HCT116 (cell line): ENCODE measurements at regions not wholly inside any gene's neighbourhood (a gene's known extent, or its start where the extent isn't known, plus 50 kb on each side); places are given as distances from the start of the nearest gene placed in this dataset.

Experiments
- CTCF ChIP-seq, 3 experiments: fragments of 200-600 bp in 1 of 3; sonication (generic) in 1 of 3; IDR thresholded peaks in 2 of 3; conservative IDR thresholded peaks in 1 of 3; 2 replicates each; pipeline ENCODE4 v1.5.1; 2012 to 2017; ENCODE audit warnings: low read depth in 2 of 3, low read length in 2 of 3, antibody characterized with exemption in 1 of 3, borderline replicate concordance in 1 of 3, control low read depth in 1 of 3, mild to moderate bottlenecking in 1 of 3, mixed read lengths in 1 of 3, mixed run types in 1 of 3, moderate library complexity in 1 of 3; ENCODE audit not compliant: insufficient read depth in 1 of 3
- EZH2 ChIP-seq: fragments of 200-600 bp; sonication (generic); IDR thresholded peaks from 2 replicates; pipeline ENCODE4 v1.6.1; 2017; ENCODE audit warnings: antibody characterized with exemption, mixed run types
- EZH2phosphoT487 ChIP-seq: fragments of 200-600 bp; IDR thresholded peaks from 2 replicates; pipeline ENCODE4 v1.6.1; 2018; ENCODE audit warnings: antibody characterized with exemption, borderline replicate concordance
- POLR2A ChIP-seq: IDR thresholded peaks from 2 replicates; pipeline ENCODE4 v1.7.0; 2011; ENCODE audit warnings: borderline replicate concordance; ENCODE audit not compliant: insufficient read depth, insufficient read length; ENCODE audit errors: extremely low read depth
- POLR2AphosphoS5 ChIP-seq: IDR thresholded peaks from 2 replicates; pipeline ENCODE4 v1.6.1; 2011; ENCODE audit warnings: mild to moderate bottlenecking, low read depth, low read length, moderate library complexity
- RAD21 ChIP-seq: IDR thresholded peaks from 2 replicates; pipeline ENCODE4 v1.6.1; 2012; ENCODE audit warnings: low read depth, mild to moderate bottlenecking
- SIN3A ChIP-seq: IDR thresholded peaks from 2 replicates; pipeline ENCODE4 v1.6.1; 2012; ENCODE audit warnings: low read depth
- YY1 ChIP-seq: IDR thresholded peaks from 2 replicates; pipeline ENCODE4 v1.6.1; 2011; ENCODE audit warnings: low read length, low read depth, moderate library complexity, mild to moderate bottlenecking; ENCODE audit not compliant: insufficient replicate concordance; ENCODE audit errors: extremely low read depth
- ZBTB33 ChIP-seq: IDR thresholded peaks from 2 replicates; pipeline ENCODE4 v1.6.1; 2011; ENCODE audit warnings: mild to moderate bottlenecking, low read length, moderate library complexity; ENCODE audit not compliant: insufficient replicate concordance; ENCODE audit errors: extremely low read depth
- ZFX ChIP-seq: fragments of 450-650 bp; IDR thresholded peaks from 2 replicates; pipeline ENCODE4 v1.6.1; 2017
- ZNF274 ChIP-seq: fragments of 200-500 bp; sonication (Bioruptor generic); IDR thresholded peaks from 2 replicates; pipeline ENCODE4 v1.6.1; 2014; ENCODE audit warnings: mild to moderate bottlenecking, low read depth, low read length, inconsistent platforms
- TF ChIP-seq, protein P1 (sequence below): IDR thresholded peaks from 2 replicates; pipeline ENCODE4 v1.6.1; 2012; ENCODE audit warnings: low read depth

GRCh38 chr21:28207436-28208173, 785.1 kb downstream of the LTN1 start:
- TF ChIP-seq EZH2, result no peak
- no peak for TF ChIP-seq ZNF274
- TF ChIP-seq CTCF (IDR thresholded peaks at IDR 0.05 in 2 of 3, conservative IDR thresholded peaks at IDR 0.05 in 1 of 3; ENCODE audit: borderline replicate concordance in 1 of 3, insufficient read depth in 1 of 3, low read depth in 2 of 3, low read length in 2 of 3), result no peak
- TF ChIP-seq, protein P1, sequence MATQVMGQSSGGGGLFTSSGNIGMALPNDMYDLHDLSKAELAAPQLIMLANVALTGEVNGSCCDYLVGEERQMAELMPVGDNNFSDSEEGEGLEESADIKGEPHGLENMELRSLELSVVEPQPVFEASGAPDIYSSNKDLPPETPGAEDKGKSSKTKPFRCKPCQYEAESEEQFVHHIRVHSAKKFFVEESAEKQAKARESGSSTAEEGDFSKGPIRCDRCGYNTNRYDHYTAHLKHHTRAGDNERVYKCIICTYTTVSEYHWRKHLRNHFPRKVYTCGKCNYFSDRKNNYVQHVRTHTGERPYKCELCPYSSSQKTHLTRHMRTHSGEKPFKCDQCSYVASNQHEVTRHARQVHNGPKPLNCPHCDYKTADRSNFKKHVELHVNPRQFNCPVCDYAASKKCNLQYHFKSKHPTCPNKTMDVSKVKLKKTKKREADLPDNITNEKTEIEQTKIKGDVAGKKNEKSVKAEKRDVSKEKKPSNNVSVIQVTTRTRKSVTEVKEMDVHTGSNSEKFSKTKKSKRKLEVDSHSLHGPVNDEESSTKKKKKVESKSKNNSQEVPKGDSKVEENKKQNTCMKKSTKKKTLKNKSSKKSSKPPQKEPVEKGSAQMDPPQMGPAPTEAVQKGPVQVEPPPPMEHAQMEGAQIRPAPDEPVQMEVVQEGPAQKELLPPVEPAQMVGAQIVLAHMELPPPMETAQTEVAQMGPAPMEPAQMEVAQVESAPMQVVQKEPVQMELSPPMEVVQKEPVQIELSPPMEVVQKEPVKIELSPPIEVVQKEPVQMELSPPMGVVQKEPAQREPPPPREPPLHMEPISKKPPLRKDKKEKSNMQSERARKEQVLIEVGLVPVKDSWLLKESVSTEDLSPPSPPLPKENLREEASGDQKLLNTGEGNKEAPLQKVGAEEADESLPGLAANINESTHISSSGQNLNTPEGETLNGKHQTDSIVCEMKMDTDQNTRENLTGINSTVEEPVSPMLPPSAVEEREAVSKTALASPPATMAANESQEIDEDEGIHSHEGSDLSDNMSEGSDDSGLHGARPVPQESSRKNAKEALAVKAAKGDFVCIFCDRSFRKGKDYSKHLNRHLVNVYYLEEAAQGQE, result no peak
- no peak for TF ChIP-seq ZFX
- TF ChIP-seq POLR2AphosphoS5, result no peak
- TF ChIP-seq YY1, result no peak
- no peak for TF ChIP-seq RAD21
- TF ChIP-seq ZBTB33, result no peak
- no peak for TF ChIP-seq EZH2phosphoT487
- TF ChIP-seq POLR2A, result no peak
- no peak for TF ChIP-seq SIN3A
